ENCODE measurements at regions not wholly inside any gene's neighbourhood (a gene's known extent, or its start where the extent isn't known, plus 50 kb on each side); places are given as distances from the start of the nearest gene placed in this dataset.

- in situ Hi-C loops (cut with MboI; ENCODE audit: low sequenced_read_pairs, unreplicated experiment): no loop called here
- TF ChIP-seq CTCF (IDR thresholded peaks at IDR 0.05; ENCODE audit: borderline replicate concordance, control extremely low read depth, extremely low read depth, insufficient read depth, missing control alignments): no peak
- DNase-seq (ENCODE audit: low spot score): no peak
These were observed 205.3 kb upstream of the TNRC6C start for GRCh38 chr17:77753246-77753645.

- DNase-seq (ENCODE audit: low spot score): no peak
- in situ Hi-C loops (cut with MboI; ENCODE audit: low sequenced_read_pairs, unreplicated experiment): no loop called here
- no peak for TF ChIP-seq CTCF (IDR thresholded peaks at IDR 0.05; ENCODE audit: borderline replicate concordance, control extremely low read depth, extremely low read depth, insufficient read depth, missing control alignments)
These were observed 204.7 kb upstream of the TNRC6C start for GRCh38 chr17:77753691-77754245.

GRCh38 chr17:77754956-77755355 is 203.5 kb upstream of the TNRC6C start:
- no peak for TF ChIP-seq CTCF (IDR thresholded peaks at IDR 0.05; ENCODE audit: borderline replicate concordance, control extremely low read depth, extremely low read depth, insufficient read depth, missing control alignments)
- in situ Hi-C loops (cut with MboI; ENCODE audit: low sequenced_read_pairs, unreplicated experiment): no loop called here
- no peak for DNase-seq (ENCODE audit: low spot score)

GRCh38 chr17:77755410-77755963 is 203.0 kb upstream of the TNRC6C start:
- no peak for TF ChIP-seq CTCF (IDR thresholded peaks at IDR 0.05; ENCODE audit: borderline replicate concordance, control extremely low read depth, extremely low read depth, insufficient read depth, missing control alignments)
- DNase-seq (ENCODE audit: low spot score): no peak
- in situ Hi-C loops (cut with MboI; ENCODE audit: low sequenced_read_pairs, unreplicated experiment): no loop called here

GRCh38 chr17:77756028-77756427 is 202.5 kb upstream of the TNRC6C start:
- no peak for DNase-seq (ENCODE audit: low spot score)
- no peak for TF ChIP-seq CTCF (IDR thresholded peaks at IDR 0.05; ENCODE audit: borderline replicate concordance, control extremely low read depth, extremely low read depth, insufficient read depth, missing control alignments)
- in situ Hi-C loops (cut with MboI; ENCODE audit: low sequenced_read_pairs, unreplicated experiment): no loop called here

- DNase-seq (ENCODE audit: low spot score): no peak
- in situ Hi-C loops (cut with MboI; ENCODE audit: low sequenced_read_pairs, unreplicated experiment): no loop called here
- TF ChIP-seq CTCF (IDR thresholded peaks at IDR 0.05; ENCODE audit: borderline replicate concordance, control extremely low read depth, extremely low read depth, insufficient read depth, missing control alignments): no peak
These were observed 201.5 kb upstream of the TNRC6C start for GRCh38 chr17:77756846-77757560.
